Glomerular endothelial cell (primary cell): ENCODE measurements at regions not wholly inside any gene's neighbourhood (a gene's known extent, or its start where the extent isn't known, plus 50 kb on each side); places are given as distances from the start of the nearest gene placed in this dataset.
"Not testable (repeated sequence)": the region's sequence is repeated elsewhere in the genome, so short reads cannot be mapped to it uniquely, and the experiment has no call there.

Experiments
- DNase-seq: peaks from one replicate; pipeline ENCODE4 v3.0.0-alpha.2; 2011; ENCODE audit warnings: low read depth, low spot score; ENCODE audit errors: extremely low read depth

- peak; percentile 93 for DNase-seq
Observed at GRCh38 chr10:29804025-29804852, 169.5 kb upstream of the SVIL start.

GRCh38 chr10:29802171-29802570 is 167.4 kb upstream of the SVIL start:
- no peak for DNase-seq

GRCh38 chr10:29798921-29799690 is 164.3 kb upstream of the SVIL start:
- no peak for DNase-seq

- no peak for DNase-seq
Observed at GRCh38 chr10:29797616-29798015, 162.8 kb upstream of the SVIL start.

- DNase-seq: no peak
Observed at GRCh38 chr10:29795850-29796249, 161.1 kb upstream of the SVIL start.

- DNase-seq: no peak
Observed at GRCh38 chr10:29794776-29795611, 160.2 kb upstream of the SVIL start.

- DNase-seq: no peak
Observed at GRCh38 chr10:29791773-29792172, 157.0 kb upstream of the SVIL start.

- DNase-seq: no peak
Observed at GRCh38 chr10:29790207-29790606, 155.4 kb upstream of the SVIL start.

- no peak for DNase-seq
Observed at GRCh38 chr10:29788113-29788512, 153.3 kb upstream of the SVIL start.

- no peak for DNase-seq
Observed at GRCh38 chr10:29785701-29786100, 150.9 kb upstream of the SVIL start.

GRCh38 chr10:29784175-29784773 is 149.5 kb upstream of the SVIL start:
- DNase-seq: peak; percentile 97

GRCh38 chr10:29783201-29783947 is 148.6 kb upstream of the SVIL start:
- DNase-seq: no peak

GRCh38 chr10:29780639-29781038 is 145.9 kb upstream of the SVIL start:
- no peak for DNase-seq

- no peak for DNase-seq
Observed at GRCh38 chr10:29780096-29780495, 145.3 kb upstream of the SVIL start.

GRCh38 chr10:29776246-29776645 is 141.5 kb upstream of the SVIL start:
- DNase-seq: no peak

GRCh38 chr10:29774475-29774874 is 139.7 kb upstream of the SVIL start:
- no peak for DNase-seq

- no peak for DNase-seq
Observed at GRCh38 chr10:29773675-29774091, 138.9 kb upstream of the SVIL start.

GRCh38 chr10:29772403-29772802 is 137.6 kb upstream of the SVIL start:
- no peak for DNase-seq

- no peak for DNase-seq
Observed at GRCh38 chr10:29771376-29771775, 136.6 kb upstream of the SVIL start.

GRCh38 chr10:29769277-29769676 is 134.5 kb upstream of the SVIL start:
- DNase-seq: not testable (repeated sequence)
